ENCODE measurements at regions not wholly inside any gene's neighbourhood (a gene's known extent, or its start where the extent isn't known, plus 50 kb on each side); places are given as distances from the start of the nearest gene placed in this dataset.

- TF ChIP-seq CTCF (IDR thresholded peaks at IDR 0.05; ENCODE audit: insufficient read depth, low read length): no peak
- TF ChIP-seq REST (IDR thresholded peaks at IDR 0.05; ENCODE audit: insufficient replicate concordance, low read depth): no peak
Measured at GRCh38 chr7:135801877-135802276, 53.3 kb upstream of the FAM180A start.

Measured in HL-60 (cell line).